Endodermal cell (in vitro differentiated cells): ENCODE measurements at regions not wholly inside any gene's neighbourhood (a gene's known extent, or its start where the extent isn't known, plus 50 kb on each side); places are given as distances from the start of the nearest gene placed in this dataset.
A peak's percentile ranks its signal among the peaks of the same experiment; 100 is the strongest.

Source experiments
- DNase-seq: peaks from one replicate; pipeline ENCODE4 v3.0.0-alpha.2; 2017
- H3K27ac ChIP-seq: 2 replicates; pipeline ENCODE4 v1.5.1; 2013; ENCODE audit warnings: mild to moderate bottlenecking, low read depth, low read length, moderate library complexity
- H3K27me3 ChIP-seq: 2 replicates; pipeline ENCODE4 v1.6.1; 2013; ENCODE audit warnings: mild to moderate bottlenecking, low read length, moderate library complexity; ENCODE audit not compliant: insufficient read depth, control insufficient read depth, poor library complexity, severe bottlenecking
- H3K36me3 ChIP-seq: 2 replicates; pipeline ENCODE4 v1.7.0; 2013; ENCODE audit warnings: mild to moderate bottlenecking, low read length, moderate library complexity; ENCODE audit not compliant: control insufficient read depth, insufficient read depth
- H3K4me1 ChIP-seq: one replicate; pipeline ENCODE4 v1.7.0; 2013; ENCODE audit warnings: low read length; ENCODE audit not compliant: control insufficient read depth, insufficient read depth
- H3K4me3 ChIP-seq: 2 replicates; pipeline ENCODE4 v1.5.1; 2013; ENCODE audit warnings: mild to moderate bottlenecking, low read length, moderate library complexity
- H3K9ac ChIP-seq: 2 replicates; pipeline ENCODE4 v1.6.1; 2013; ENCODE audit warnings: mild to moderate bottlenecking, low read length, moderate library complexity; ENCODE audit not compliant: poor library complexity, severe bottlenecking; ENCODE audit errors: extremely low read depth
- H3K9me3 ChIP-seq: 2 replicates; pipeline ENCODE4 v1.6.1; 2013; ENCODE audit warnings: mild to moderate bottlenecking, low read length, moderate library complexity; ENCODE audit not compliant: control insufficient read depth
- H3K27ac Mint-ChIP-seq: 2 replicates; pipeline ENCODE4 v1.8.0; 2020; ENCODE audit warnings: mixed read lengths
- H3K27me3 Mint-ChIP-seq: 2 replicates; pipeline ENCODE4 v1.8.0; 2021; ENCODE audit warnings: mild to moderate bottlenecking, mixed read lengths; ENCODE audit not compliant: insufficient read depth
- H3K36me3 Mint-ChIP-seq: 2 replicates; pipeline ENCODE4 v1.8.0; 2020; ENCODE audit warnings: low read depth, mixed read lengths
- H3K4me1 Mint-ChIP-seq: 2 replicates; pipeline ENCODE4 v1.8.0; 2020; ENCODE audit warnings: mixed read lengths
- H3K4me3 Mint-ChIP-seq: 2 replicates; pipeline ENCODE4 v1.8.0; 2020; ENCODE audit warnings: mild to moderate bottlenecking, moderate library complexity, mixed read lengths
- H3K9me3 Mint-ChIP-seq: 2 replicates; pipeline ENCODE4 v1.8.0; 2020; ENCODE audit warnings: mild to moderate bottlenecking, mixed read lengths
- WGBS, 2 experiments: methylation state at CpG; one replicate each; pipeline versions ENCODE4 v1.1.5 to v1.1.7; 2013; ENCODE audit warnings: missing lambda C conversion rate in 2 of 2, mixed read lengths in 1 of 2; ENCODE audit not compliant: insufficient coverage in 1 of 2, insufficient read length in 1 of 2; 5-methylcytosine and 5-hydroxymethylcytosine counted together
- TF ChIP-seq, protein P1 (sequence below): fragments of 200-600 bp; sonication (generic); conservative IDR thresholded peaks from 2 replicates; pipeline ENCODE4 v1.5.0; 2021; ENCODE audit warnings: antibody characterized with exemption, mild to moderate bottlenecking

- H3K4me1 ChIP-seq, result no peaks in the 10 kb centered on the region
- H3K27me3 ChIP-seq, result no peaks in the 10 kb centered on the region
- TF ChIP-seq, protein P1, sequence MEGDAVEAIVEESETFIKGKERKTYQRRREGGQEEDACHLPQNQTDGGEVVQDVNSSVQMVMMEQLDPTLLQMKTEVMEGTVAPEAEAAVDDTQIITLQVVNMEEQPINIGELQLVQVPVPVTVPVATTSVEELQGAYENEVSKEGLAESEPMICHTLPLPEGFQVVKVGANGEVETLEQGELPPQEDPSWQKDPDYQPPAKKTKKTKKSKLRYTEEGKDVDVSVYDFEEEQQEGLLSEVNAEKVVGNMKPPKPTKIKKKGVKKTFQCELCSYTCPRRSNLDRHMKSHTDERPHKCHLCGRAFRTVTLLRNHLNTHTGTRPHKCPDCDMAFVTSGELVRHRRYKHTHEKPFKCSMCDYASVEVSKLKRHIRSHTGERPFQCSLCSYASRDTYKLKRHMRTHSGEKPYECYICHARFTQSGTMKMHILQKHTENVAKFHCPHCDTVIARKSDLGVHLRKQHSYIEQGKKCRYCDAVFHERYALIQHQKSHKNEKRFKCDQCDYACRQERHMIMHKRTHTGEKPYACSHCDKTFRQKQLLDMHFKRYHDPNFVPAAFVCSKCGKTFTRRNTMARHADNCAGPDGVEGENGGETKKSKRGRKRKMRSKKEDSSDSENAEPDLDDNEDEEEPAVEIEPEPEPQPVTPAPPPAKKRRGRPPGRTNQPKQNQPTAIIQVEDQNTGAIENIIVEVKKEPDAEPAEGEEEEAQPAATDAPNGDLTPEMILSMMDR, result no peak
- H3K36me3 ChIP-seq, result no peaks in the 10 kb centered on the region
- DNase-seq, result no peak
- H3K4me1 Mint-ChIP-seq, result no peaks in the 10 kb centered on the region
- H3K36me3 Mint-ChIP-seq, result no peaks in the 10 kb centered on the region
- 86 to 91% methylated on average over 5 to 6 of the region's 6 CpGs for WGBS, 2 experiments
- no peak overlapping the region for H3K27ac Mint-ChIP-seq
- no peak overlapping the region for H3K9ac ChIP-seq
- H3K4me3 Mint-ChIP-seq, result no peak overlapping the region
- peak overlapping the region; percentile 36 for H3K27ac ChIP-seq
- no peak overlapping the region for H3K4me3 ChIP-seq
- H3K27me3 Mint-ChIP-seq, result no peaks in the 10 kb centered on the region
- peaks cover 3% of the 10 kb centered on the region for H3K9me3 Mint-ChIP-seq
- H3K9me3 ChIP-seq, result no peaks in the 10 kb centered on the region
These were observed 143.8 kb upstream of the PAQR3 start for GRCh38 chr4:79082997-79083396.

DNA sequence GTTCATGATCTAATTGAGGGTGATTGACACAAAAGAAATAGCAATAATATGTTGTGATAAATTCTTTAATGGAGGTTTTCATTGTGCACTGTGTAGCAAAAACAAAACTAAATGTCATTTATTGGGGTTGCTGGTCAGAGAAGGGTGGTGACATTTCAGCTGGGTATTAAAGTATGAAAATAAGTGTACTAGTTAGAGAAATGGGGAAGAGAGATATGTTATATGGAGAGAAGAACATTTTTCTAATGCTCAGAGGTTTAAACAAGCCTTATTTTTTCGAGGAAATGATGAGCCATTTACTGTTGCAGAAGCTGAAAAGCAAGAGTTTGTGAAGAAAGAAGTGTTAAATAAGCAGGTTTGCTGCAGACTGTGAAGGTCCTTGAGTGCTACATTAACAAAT is 142.7 kb upstream of the PAQR3 start:
- Mint-ChIP-seq H3K9me3 (peaks cover 3% of the 10 kb centered on the region), H3K36me3 (no peaks in the 10 kb centered on the region), H3K4me1 (no peaks in the 10 kb centered on the region), H3K4me3 (no peak overlapping the region), H3K27ac (no peak overlapping the region), H3K27me3 (no peaks in the 10 kb centered on the region)
- Histone ChIP-seq H3K27ac (no peak overlapping the region), H3K36me3 (no peaks in the 10 kb centered on the region), H3K4me3 (no peak overlapping the region), H3K9me3 (no peaks in the 10 kb centered on the region), H3K9ac (no peak overlapping the region), H3K27me3 (no peaks in the 10 kb centered on the region), H3K4me1 (no peaks in the 10 kb centered on the region)
- DNase-seq, result no peak
- WGBS, 2 experiments, result 85 to 87% methylated on average over 1 of the region's 1 CpG
- TF ChIP-seq, protein P1, result no peak

DNA sequence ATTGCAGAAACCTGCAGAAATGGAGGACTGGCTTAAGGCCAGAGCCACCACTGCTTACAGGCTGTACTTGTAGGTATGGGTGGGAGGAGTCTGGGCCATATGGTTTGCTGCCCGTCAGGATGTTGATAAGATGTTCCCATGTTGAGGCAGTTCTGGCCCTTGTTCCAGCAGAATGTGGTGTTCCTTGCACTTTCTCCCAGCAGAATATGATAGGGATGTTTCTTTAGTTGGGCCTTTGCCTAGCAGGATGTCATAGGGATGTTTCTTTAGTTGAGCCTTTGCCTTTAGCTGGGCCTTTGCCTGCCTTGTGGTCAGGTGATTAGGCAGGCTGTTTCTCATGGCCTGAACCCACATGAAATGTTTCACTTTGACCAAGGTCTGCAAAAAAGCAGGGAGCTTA is 139.1 kb upstream of the PAQR3 start:
- no peak overlapping the region for H3K4me3 ChIP-seq
- H3K9ac ChIP-seq, result no peak overlapping the region
- no peaks in the 10 kb centered on the region for H3K36me3 ChIP-seq
- Mint-ChIP-seq H3K4me1 (no peaks in the 10 kb centered on the region), H3K27me3 (no peaks in the 10 kb centered on the region), H3K9me3 (peaks cover 16% of the 10 kb centered on the region), H3K36me3 (no peaks in the 10 kb centered on the region), H3K27ac (no peak overlapping the region), H3K4me3 (no peak overlapping the region)
- TF ChIP-seq, protein P1, result no peak
- H3K4me1 ChIP-seq, result no peaks in the 10 kb centered on the region
- H3K9me3 ChIP-seq, result peaks cover 11% of the 10 kb centered on the region
- WGBS, 2 experiments, result 81% methylated on average over 1 of the region's 1 CpG; no CpG with 5 or more reads in 1 of the 2 experiments
- H3K27ac ChIP-seq, result no peak overlapping the region
- DNase-seq, result no peak
- no peaks in the 10 kb centered on the region for H3K27me3 ChIP-seq
